RWPE2 (cell line): ENCODE measurements at regions not wholly inside any gene's neighbourhood (a gene's known extent, or its start where the extent isn't known, plus 50 kb on each side); places are given as distances from the start of the nearest gene placed in this dataset.

Experiments
- ATAC-seq: fragments of 200-7000 bp; cut with Tn5 transposase; 3 replicates; pipeline ENCODE4 v1.9.1; 2021; ENCODE audit warnings: low read depth
- DNase-seq: peaks from one replicate; pipeline ENCODE4 v3.0.0-alpha.2; 2020; ENCODE audit warnings: low spot score
- H3K27ac ChIP-seq: fragments of 450-650 bp; 2 replicates; pipeline ENCODE4 v1.5.1; 2017; ENCODE audit warnings: mild to moderate bottlenecking; ENCODE audit not compliant: poor library complexity, severe bottlenecking
- H3K27me3 ChIP-seq: fragments of 250-450 bp; sonication (Bioruptor Pico); 2 replicates; pipeline ENCODE4 v1.5.1; 2021; ENCODE audit warnings: mild to moderate bottlenecking, moderate library complexity; ENCODE audit not compliant: insufficient read depth, poor library complexity, severe bottlenecking
- H3K36me3 ChIP-seq: fragments of 250-450 bp; sonication (Bioruptor Pico); 2 replicates; pipeline ENCODE4 v1.5.1; 2020; ENCODE audit warnings: low read depth, mild to moderate bottlenecking, moderate library complexity
- H3K4me1 ChIP-seq: fragments of 250-450 bp; sonication (Bioruptor Pico); 2 replicates; pipeline ENCODE4 v1.5.1; 2021; ENCODE audit warnings: mild to moderate bottlenecking, moderate library complexity; ENCODE audit not compliant: insufficient read depth, poor library complexity, severe bottlenecking
- H3K4me3 ChIP-seq: fragments of 250-450 bp; sonication (Bioruptor Pico); 2 replicates; pipeline ENCODE4 v1.5.1; 2021; ENCODE audit warnings: mild to moderate bottlenecking, moderate library complexity; ENCODE audit not compliant: severe bottlenecking
- H3K9me3 ChIP-seq: fragments of 250-450 bp; sonication (Bioruptor Pico); 2 replicates; pipeline ENCODE4 v1.5.1; 2021; ENCODE audit warnings: mild to moderate bottlenecking, moderate library complexity; ENCODE audit not compliant: severe bottlenecking
- CTCF ChIP-seq: fragments of 450-650 bp; IDR thresholded peaks from one replicate; pipeline ENCODE4 v1.5.1; 2017; ENCODE audit warnings: mild to moderate bottlenecking, moderate library complexity; ENCODE audit not compliant: poor library complexity, severe bottlenecking

GRCh38 chr4:22947851-22948250 is 255.1 kb downstream of the GBA3 start:
- H3K27me3 ChIP-seq = peaks cover 2% of the 10 kb centered on the region
- no peak for ATAC-seq
- DNase-seq = no peak

GRCh38 chr4:22942920-22943559 is 250.3 kb downstream of the GBA3 start:
- H3K27ac ChIP-seq = no peak overlapping the region

More at GRCh38 chr4:22947851-22948250, 255.1 kb downstream of the GBA3 start:
- Histone ChIP-seq H3K9me3 (no peaks in the 10 kb centered on the region), H3K4me1 (no peaks in the 10 kb centered on the region), H3K36me3 (no peaks in the 10 kb centered on the region), H3K4me3 (no peak overlapping the region), H3K27ac (no peak overlapping the region)
- TF ChIP-seq CTCF = no peak

GRCh38 chr4:22941688-22942375 is 249.1 kb downstream of the GBA3 start:
- no peaks in the 10 kb centered on the region for H3K36me3 ChIP-seq
- H3K4me1 ChIP-seq = no peaks in the 10 kb centered on the region
- DNase-seq (no peak), ATAC-seq (no peak)
- H3K9me3 ChIP-seq = no peaks in the 10 kb centered on the region
- H3K4me3 ChIP-seq = no peak overlapping the region
- no peak for TF ChIP-seq CTCF
- peaks cover 5% of the 10 kb centered on the region for H3K27me3 ChIP-seq
- no peak overlapping the region for H3K27ac ChIP-seq

More at GRCh38 chr4:22942920-22943559, 250.3 kb downstream of the GBA3 start:
- Histone ChIP-seq H3K4me1 (no peaks in the 10 kb centered on the region), H3K4me3 (no peak overlapping the region), H3K9me3 (no peaks in the 10 kb centered on the region), H3K27me3 (peaks cover 5% of the 10 kb centered on the region), H3K36me3 (no peaks in the 10 kb centered on the region)
- ATAC-seq (no peak), DNase-seq (no peak)
- no peak for TF ChIP-seq CTCF

GRCh38 chr4:22932326-22932725 is 239.6 kb downstream of the GBA3 start:
- no peaks in the 10 kb centered on the region for H3K9me3 ChIP-seq
- no peak overlapping the region for H3K4me3 ChIP-seq
- H3K27ac ChIP-seq = no peak overlapping the region
- no peaks in the 10 kb centered on the region for H3K36me3 ChIP-seq
- H3K4me1 ChIP-seq = no peaks in the 10 kb centered on the region
- ATAC-seq = no peak
- H3K27me3 ChIP-seq = no peaks in the 10 kb centered on the region
- TF ChIP-seq CTCF = no peak
- DNase-seq = no peak

- H3K36me3 ChIP-seq = no peaks in the 10 kb centered on the region
- no peaks in the 10 kb centered on the region for H3K4me1 ChIP-seq
- ATAC-seq (no peak), DNase-seq (no peak)
- TF ChIP-seq CTCF = no peak
- no peaks in the 10 kb centered on the region for H3K9me3 ChIP-seq
- H3K4me3 ChIP-seq = no peak overlapping the region
- no peak overlapping the region for H3K27ac ChIP-seq
- no peaks in the 10 kb centered on the region for H3K27me3 ChIP-seq
Observed at GRCh38 chr4:22922426-22922825, 229.7 kb downstream of the GBA3 start.
